HCT116 (cell line): ENCODE measurements at regions not wholly inside any gene's neighbourhood (a gene's known extent, or its start where the extent isn't known, plus 50 kb on each side); places are given as distances from the start of the nearest gene placed in this dataset.
"Not testable (repeated sequence)": the region's sequence is repeated elsewhere in the genome, so short reads cannot be mapped to it uniquely, and the experiment has no call there.

Experiments used
- ATAC-seq: fragments of 200-7000 bp; cut with Tn5 transposase; 2 replicates; pipeline ENCODE4 v1.9.1; 2020; ENCODE audit warnings: mild to moderate bottlenecking, moderate library complexity
- BruUV-seq: library from RNA; stranded (reverse); fragments of 400-500 nt; replicated peaks from 2 replicates; lab custom pipeline; 2021; lab: Mats Ljungman, UMichigan
- CTCF ChIA-PET: fragments of 300-600 bp; sonication (Branson Sonifier 250); formaldehyde crosslinking; loops from one replicate; lab custom pipeline; 2021; ENCODE audit warnings: antibody characterized with exemption; lab: Charles Lee
- POLR2A ChIA-PET: fragments of 300-600, 350-600 bp; sonication (Branson Sonifier 250); formaldehyde crosslinking; loops from one replicate; lab custom pipeline; 2021; ENCODE audit warnings: antibody characterized with exemption; lab: Charles Lee
- RAD21 ChIA-PET, 2 experiments: fragments of 300-600 bp; sonication (Branson Sonifier 250); formaldehyde crosslinking; loops; one replicate each; lab custom pipeline; 2023; ENCODE audit warnings: low total read pairs in 2 of 2; ENCODE audit not compliant: uncharacterized antibody in 2 of 2, unreplicated experiment in 2 of 2, low non-redundant PET in 1 of 2; lab: Charles Lee
- DNase-seq: peaks from one replicate; pipeline ENCODE4 v3.0.0-alpha.2; 2010; ENCODE audit warnings: low read depth, low spot score
- H2AFZ ChIP-seq: fragments of 200-600 bp; shearing (Covaris generic), sonication (generic); 2 replicates; pipeline ENCODE4 v1.6.1; 2017; ENCODE audit warnings: low read depth, mixed run types, mixed read lengths, antibody characterized with exemption, low read length; ENCODE audit not compliant: poor library complexity, severe bottlenecking
- H3K27ac ChIP-seq: 2 replicates; pipeline ENCODE4 v1.5.1; 2012; ENCODE audit warnings: low read depth, low read length
- H3K27me3 ChIP-seq: fragments of 200-600 bp; sonication (generic); 2 replicates; pipeline ENCODE4 v1.6.1; 2016; ENCODE audit warnings: mixed run types, low read length, mixed read lengths; ENCODE audit not compliant: insufficient read depth
- H3K36me3 ChIP-seq, 2 experiments: fragments of 200-500 bp in 1 of 2; fragments of 200-600 bp in 1 of 2; sonication (Bioruptor generic) in 1 of 2; sonication (generic) in 1 of 2; 2 replicates each; pipeline versions ENCODE4 v1.5.1 to v1.6.1; 2014 to 2016; ENCODE audit warnings: low read length in 2 of 2, inconsistent platforms in 1 of 2, mixed read lengths in 1 of 2, mixed run types in 1 of 2; ENCODE audit not compliant: insufficient read depth in 2 of 2, control insufficient read depth in 1 of 2
- H3K4me1 ChIP-seq, 2 experiments: fragments of 200-600 bp in 1 of 2; sonication (generic) in 1 of 2; 2 replicates each; pipeline versions ENCODE4 v1.5.1 to v1.6.1; 2012 to 2017; ENCODE audit warnings: low read length in 2 of 2, inconsistent platforms in 1 of 2, mild to moderate bottlenecking in 1 of 2, mixed read lengths in 1 of 2, mixed run types in 1 of 2, moderate library complexity in 1 of 2; ENCODE audit not compliant: insufficient read depth in 2 of 2, control insufficient read depth in 1 of 2
- H3K4me2 ChIP-seq: fragments of 200-600 bp; sonication (generic); 2 replicates; pipeline ENCODE4 v1.6.1; 2017; ENCODE audit warnings: mixed run types, low read length, mixed read lengths
- H3K4me3 ChIP-seq, 2 experiments: fragments of 200-600 bp in 1 of 2; sonication (generic) in 1 of 2; replicated peaks in 1 of 2; 2 replicates each; pipeline ENCODE4 v1.5.1; 2011 to 2016; ENCODE audit warnings: low read length in 2 of 2, control low read depth in 1 of 2, low read depth in 1 of 2, mild to moderate bottlenecking in 1 of 2, mixed read lengths in 1 of 2, mixed run types in 1 of 2
- H3K79me2 ChIP-seq: fragments of 200-600 bp; sonication (generic); 2 replicates; pipeline ENCODE4 v1.6.1; 2017; ENCODE audit warnings: mild to moderate bottlenecking, mixed run types, low read length, moderate library complexity, mixed read lengths; ENCODE audit not compliant: insufficient read depth
- H3K9ac ChIP-seq: fragments of 200-600 bp; sonication (generic); 2 replicates; pipeline ENCODE4 v1.6.1; 2016; ENCODE audit warnings: low read length, mixed read lengths
- H3K9me2 ChIP-seq: fragments of 200-600 bp; sonication (generic), shearing (Covaris generic); 2 replicates; pipeline ENCODE4 v1.6.1; 2017; ENCODE audit warnings: mixed run types, mild to moderate bottlenecking, moderate library complexity; ENCODE audit not compliant: insufficient read depth
- H3K9me3 ChIP-seq, 2 experiments: fragments of 200-500 bp in 1 of 2; fragments of 200-600 bp in 1 of 2; sonication (Bioruptor generic) in 1 of 2; sonication (generic) in 1 of 2; 2 replicates each; pipeline ENCODE4 v1.6.1; 2014 to 2017; ENCODE audit warnings: low read length in 2 of 2, mixed read lengths in 2 of 2, inconsistent platforms in 1 of 2, low read depth in 1 of 2, mild to moderate bottlenecking in 1 of 2, mixed run types in 1 of 2, moderate library complexity in 1 of 2; ENCODE audit not compliant: control insufficient read depth in 1 of 2, insufficient read depth in 1 of 2
- H4K20me1 ChIP-seq: fragments of 200-600 bp; sonication (generic), shearing (Covaris generic); 2 replicates; pipeline ENCODE4 v1.6.1; 2017; ENCODE audit warnings: mixed run types, mild to moderate bottlenecking, moderate library complexity; ENCODE audit not compliant: insufficient read depth
- CBX3 ChIP-seq: IDR thresholded peaks from 2 replicates; pipeline ENCODE4 v1.6.1; 2012; ENCODE audit warnings: low read depth
- EGR1 ChIP-seq: IDR thresholded peaks from 2 replicates; pipeline ENCODE4 v1.6.1; 2012; ENCODE audit warnings: low read depth
- EZH2 ChIP-seq: fragments of 200-600 bp; sonication (generic); IDR thresholded peaks from 2 replicates; pipeline ENCODE4 v1.6.1; 2017; ENCODE audit warnings: antibody characterized with exemption, mixed run types
- EZH2phosphoT487 ChIP-seq: fragments of 200-600 bp; IDR thresholded peaks from 2 replicates; pipeline ENCODE4 v1.6.1; 2018; ENCODE audit warnings: antibody characterized with exemption, borderline replicate concordance
- FOSL1 ChIP-seq: IDR thresholded peaks from 2 replicates; pipeline ENCODE4 v1.6.1; 2012; ENCODE audit warnings: low read depth
- JUND ChIP-seq: IDR thresholded peaks from 2 replicates; pipeline ENCODE4 v1.6.1; 2012
- POLR2AphosphoS5 ChIP-seq: IDR thresholded peaks from 2 replicates; pipeline ENCODE4 v1.6.1; 2011; ENCODE audit warnings: mild to moderate bottlenecking, low read depth, low read length, moderate library complexity
- RAD21 ChIP-seq: IDR thresholded peaks from 2 replicates; pipeline ENCODE4 v1.6.1; 2012; ENCODE audit warnings: low read depth, mild to moderate bottlenecking
- SIN3A ChIP-seq: IDR thresholded peaks from 2 replicates; pipeline ENCODE4 v1.6.1; 2012; ENCODE audit warnings: low read depth
- SP1 ChIP-seq: IDR thresholded peaks from 2 replicates; pipeline ENCODE4 v1.6.1; 2012; ENCODE audit warnings: low read depth
- ZFX ChIP-seq: fragments of 450-650 bp; IDR thresholded peaks from 2 replicates; pipeline ENCODE4 v1.6.1; 2017
- intact Hi-C: fragments of 100-400 bp; cut with micrococcal nuclease; formaldehyde crosslinking; loops from 2 replicates; pipeline ENCODE4 v1.10.0; 2022
- TF ChIP-seq, protein P1 (sequence below), 3 experiments: fragments of 200-600 bp in 1 of 3; sonication (generic) in 1 of 3; IDR thresholded peaks in 2 of 3; conservative IDR thresholded peaks in 1 of 3; 2 replicates each; pipeline ENCODE4 v1.5.1; 2012 to 2017; ENCODE audit warnings: low read depth in 2 of 3, low read length in 2 of 3, antibody characterized with exemption in 1 of 3, borderline replicate concordance in 1 of 3, control low read depth in 1 of 3, mild to moderate bottlenecking in 1 of 3, mixed read lengths in 1 of 3, mixed run types in 1 of 3, moderate library complexity in 1 of 3; ENCODE audit not compliant: insufficient read depth in 1 of 3

GRCh38 chr10:64771253-64772050, 1250.3 kb downstream of the REEP3 start:
- H3K27me3 ChIP-seq: no peaks in the 10 kb centered on the region
- H2AFZ ChIP-seq: no peak overlapping the region
- H3K4me3 ChIP-seq: no peak overlapping the region
- peaks cover 0 to 5% of the 10 kb centered on the region in 2 experiments; a peak in 1 of 4 replicates for H3K4me1 ChIP-seq
- no peaks in the 10 kb centered on the region for H3K9me2 ChIP-seq
- BruUV-seq: no TSS peak
- ATAC-seq (no peak), DNase-seq (no peak)
- CTCF ChIA-PET: no interaction called here
- no peaks in the 10 kb centered on the region for H4K20me1 ChIP-seq
- H3K9me3 ChIP-seq: no peaks in the 10 kb centered on the region
- no peaks in the 10 kb centered on the region for H3K79me2 ChIP-seq
- RAD21 ChIA-PET: no interaction called here
- no peaks in the 10 kb centered on the region for H3K36me3 ChIP-seq
- no peak for TF ChIP-seq EZH2phosphoT487
- no peak for TF ChIP-seq CBX3
- TF ChIP-seq EGR1: no peak
- TF ChIP-seq SP1: no peak
- TF ChIP-seq RAD21: no peak
- TF ChIP-seq POLR2AphosphoS5: no peak
- TF ChIP-seq ZFX: no peak
- no peak for TF ChIP-seq JUND
- no peak for TF ChIP-seq SIN3A
- intact Hi-C loops: no loop called here
- H3K9ac ChIP-seq: no peak overlapping the region
- POLR2A ChIA-PET: no interaction called here
- no peak overlapping the region for H3K4me2 ChIP-seq
- H3K27ac ChIP-seq: no peak overlapping the region

DNA sequence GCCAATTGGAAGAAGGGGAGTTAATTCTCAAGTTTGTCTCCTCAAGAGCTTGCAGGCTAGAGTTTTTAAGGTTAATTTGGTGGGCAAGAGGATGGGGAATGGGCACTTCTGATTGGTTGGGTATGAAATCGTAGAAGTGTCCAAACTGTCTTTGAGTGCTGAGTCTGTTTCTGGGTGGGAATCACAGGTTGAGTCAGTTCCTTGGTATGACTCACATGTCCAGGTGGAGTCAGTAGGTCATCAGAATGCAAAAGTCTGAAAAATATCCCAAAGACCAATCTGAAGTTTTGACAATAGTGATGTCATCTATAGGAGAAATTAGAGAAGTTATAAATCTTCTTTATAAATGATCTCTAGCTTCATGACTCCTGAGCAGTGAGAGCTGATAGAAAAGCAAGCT, 1252.2 kb downstream of the REEP3 start:
- intact Hi-C loops: no loop called here
- H4K20me1 ChIP-seq: no peaks in the 10 kb centered on the region
- no peak overlapping the region for H3K4me3 ChIP-seq
- H3K27ac ChIP-seq: no peak overlapping the region
- no TSS peak for BruUV-seq
- H3K27me3 ChIP-seq: no peaks in the 10 kb centered on the region
- H3K4me2 ChIP-seq: no peak overlapping the region
- H2AFZ ChIP-seq: no peak overlapping the region
- CTCF ChIA-PET: no interaction called here
- H3K4me1 ChIP-seq: peaks cover 0 to 5% of the 10 kb centered on the region in 2 experiments; a peak in 1 of 4 replicates
- no peaks in the 10 kb centered on the region for H3K79me2 ChIP-seq
- H3K9ac ChIP-seq: no peak overlapping the region
- RAD21 ChIA-PET: no interaction called here
- H3K9me2 ChIP-seq: no peaks in the 10 kb centered on the region
- no peak for TF ChIP-seq EZH2
- TF ChIP-seq, protein P1, sequence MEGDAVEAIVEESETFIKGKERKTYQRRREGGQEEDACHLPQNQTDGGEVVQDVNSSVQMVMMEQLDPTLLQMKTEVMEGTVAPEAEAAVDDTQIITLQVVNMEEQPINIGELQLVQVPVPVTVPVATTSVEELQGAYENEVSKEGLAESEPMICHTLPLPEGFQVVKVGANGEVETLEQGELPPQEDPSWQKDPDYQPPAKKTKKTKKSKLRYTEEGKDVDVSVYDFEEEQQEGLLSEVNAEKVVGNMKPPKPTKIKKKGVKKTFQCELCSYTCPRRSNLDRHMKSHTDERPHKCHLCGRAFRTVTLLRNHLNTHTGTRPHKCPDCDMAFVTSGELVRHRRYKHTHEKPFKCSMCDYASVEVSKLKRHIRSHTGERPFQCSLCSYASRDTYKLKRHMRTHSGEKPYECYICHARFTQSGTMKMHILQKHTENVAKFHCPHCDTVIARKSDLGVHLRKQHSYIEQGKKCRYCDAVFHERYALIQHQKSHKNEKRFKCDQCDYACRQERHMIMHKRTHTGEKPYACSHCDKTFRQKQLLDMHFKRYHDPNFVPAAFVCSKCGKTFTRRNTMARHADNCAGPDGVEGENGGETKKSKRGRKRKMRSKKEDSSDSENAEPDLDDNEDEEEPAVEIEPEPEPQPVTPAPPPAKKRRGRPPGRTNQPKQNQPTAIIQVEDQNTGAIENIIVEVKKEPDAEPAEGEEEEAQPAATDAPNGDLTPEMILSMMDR (IDR thresholded peaks at IDR 0.05 in 2 of 3, conservative IDR thresholded peaks at IDR 0.05 in 1 of 3; ENCODE audit: borderline replicate concordance in 1 of 3, insufficient read depth in 1 of 3, low read depth in 2 of 3, low read length in 2 of 3): no peak
- TF ChIP-seq FOSL1: 0 out of 2 replicates have a peak, but pooled peaks have one; percentile 20
- POLR2A ChIA-PET: no interaction called here
- DNase-seq: no peak
- no peaks in the 10 kb centered on the region for H3K36me3 ChIP-seq
- ATAC-seq: no peak
- H3K9me3 ChIP-seq: no peaks in the 10 kb centered on the region

DNA sequence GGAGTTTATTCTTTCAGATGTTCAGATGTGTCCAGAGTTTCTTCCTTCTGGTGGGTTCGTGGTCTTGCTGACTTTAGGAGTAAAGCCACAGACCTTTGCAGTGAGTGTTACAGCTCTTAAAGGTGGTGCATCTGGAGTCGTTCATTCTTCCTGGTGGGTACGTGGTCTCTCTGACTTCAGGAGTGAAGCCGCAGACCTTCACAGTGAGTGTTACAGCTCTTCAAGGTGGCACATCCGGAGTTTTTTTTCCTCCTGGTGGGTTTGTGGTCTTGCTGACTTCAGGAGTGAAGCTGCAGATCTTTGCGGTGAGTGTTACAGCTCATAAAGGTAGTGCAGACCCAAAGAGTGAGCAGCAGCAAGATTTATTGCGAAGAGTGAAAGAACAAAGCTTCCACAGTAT, 1263.2 kb downstream of the REEP3 start:
- H2AFZ ChIP-seq, DNase-seq, H3K27me3 ChIP-seq, H3K9ac ChIP-seq, H3K4me2 ChIP-seq, H3K9me3 ChIP-seq, H4K20me1 ChIP-seq, H3K9me2 ChIP-seq, H3K79me2 ChIP-seq, H3K4me3 ChIP-seq, RAD21 ChIA-PET, BruUV-seq, ATAC-seq, intact Hi-C loops, CTCF ChIA-PET, H3K27ac ChIP-seq, POLR2A ChIA-PET, H3K4me1 ChIP-seq, H3K36me3 ChIP-seq: not testable (repeated sequence)
